CD4-positive, alpha-beta T cell treated with Interleukin-15 for 4 hours (primary cell): ENCODE measurements at regions not wholly inside any gene's neighbourhood (a gene's known extent, or its start where the extent isn't known, plus 50 kb on each side); places are given as distances from the start of the nearest gene placed in this dataset.

Experiments used
- DNase-seq: peaks from one replicate; pipeline ENCODE4 v3.0.0-alpha.2; 2020; ENCODE audit warnings: low spot score

GRCh38 chr6:18962361-18962905 lies 575.3 kb downstream of the RNF144B start:
- DNase-seq, result no peak

DNA sequence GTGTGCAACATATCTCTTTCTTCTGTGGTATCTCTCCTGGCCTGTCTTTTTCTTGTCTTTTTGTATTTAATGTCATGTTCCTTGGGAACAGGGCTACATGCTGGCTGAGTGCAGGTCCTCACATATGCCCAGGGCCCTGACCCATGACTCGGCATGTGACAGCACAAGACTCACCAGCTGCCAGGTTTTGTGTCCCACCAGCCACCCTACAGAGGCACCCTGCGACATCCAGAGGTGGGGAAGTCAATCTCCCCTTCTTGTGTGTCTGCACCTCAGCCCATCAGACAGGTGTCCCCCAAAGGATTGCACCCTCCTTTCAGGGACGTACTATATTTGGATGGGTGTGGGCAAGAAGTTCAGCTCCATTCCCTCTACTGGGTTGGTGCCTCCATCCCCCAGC lies 576.3 kb downstream of the RNF144B start:
- no peak for DNase-seq

DNA sequence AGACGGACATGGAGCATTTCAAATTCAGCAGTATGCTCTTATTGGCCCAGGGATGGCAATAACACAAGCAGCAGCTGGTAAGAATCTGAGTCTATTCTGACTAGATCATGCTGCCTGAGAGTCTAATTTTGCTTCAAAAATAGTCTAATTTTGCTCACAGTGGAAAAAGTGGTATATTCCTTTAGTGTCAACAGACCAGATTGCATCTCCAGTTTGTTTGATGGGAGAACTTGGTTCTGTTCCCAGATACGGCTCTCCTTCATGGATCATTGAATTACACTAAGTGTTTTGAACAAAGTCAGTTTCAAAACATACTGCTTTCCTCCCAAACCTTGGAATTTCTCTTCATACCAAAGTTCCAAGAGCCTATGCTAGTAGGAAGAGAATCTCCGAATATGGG lies 586.1 kb downstream of the RNF144B start:
- no peak for DNase-seq

DNA sequence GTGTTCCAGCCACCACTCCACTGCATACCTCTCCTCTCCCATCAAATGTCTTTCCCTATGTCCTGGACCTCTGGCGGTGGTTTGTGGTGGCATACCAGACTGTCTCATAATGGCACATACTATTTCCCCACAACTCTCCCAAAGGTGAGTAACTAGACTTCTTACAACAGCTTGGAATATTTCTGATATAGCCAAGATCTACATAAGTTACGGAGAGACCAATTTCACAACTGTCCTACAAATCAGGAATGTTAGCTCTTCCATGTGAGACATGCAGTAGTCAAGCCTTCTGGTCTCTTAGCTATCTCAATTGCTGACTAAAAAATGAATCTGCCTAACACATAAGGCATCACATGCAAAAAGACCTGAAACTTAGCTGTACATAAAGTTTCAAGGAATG lies 588.9 kb downstream of the RNF144B start:
- DNase-seq, result no peak

DNA sequence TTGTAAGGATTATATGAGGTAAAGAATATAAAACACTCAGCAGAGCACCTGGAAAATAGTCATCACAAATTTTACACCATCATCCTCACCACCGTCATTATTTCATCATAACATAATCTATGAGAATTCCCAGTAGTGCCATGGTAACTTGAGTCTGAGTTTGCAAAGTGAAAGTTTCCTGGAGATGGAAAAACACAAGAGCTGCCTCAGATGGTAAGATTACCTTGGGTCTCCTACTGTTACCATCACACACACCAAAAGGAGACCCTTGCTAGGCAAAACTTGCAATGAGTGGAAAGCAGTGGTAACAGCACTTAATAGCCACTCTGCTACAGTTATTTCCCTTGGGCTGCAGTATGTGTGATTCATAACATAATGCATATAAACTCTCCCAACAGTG lies 589.8 kb downstream of the RNF144B start:
- no peak for DNase-seq

GRCh38 chr6:18978337-18979128 lies 591.4 kb downstream of the RNF144B start:
- no peak for DNase-seq

GRCh38 chr6:18985061-18985460 lies 597.9 kb downstream of the RNF144B start:
- DNase-seq, result no peak

GRCh38 chr6:18985996-18986395 lies 598.8 kb downstream of the RNF144B start:
- DNase-seq, result no peak

GRCh38 chr6:18988636-18989035 lies 601.5 kb downstream of the RNF144B start:
- DNase-seq, result no peak

DNA sequence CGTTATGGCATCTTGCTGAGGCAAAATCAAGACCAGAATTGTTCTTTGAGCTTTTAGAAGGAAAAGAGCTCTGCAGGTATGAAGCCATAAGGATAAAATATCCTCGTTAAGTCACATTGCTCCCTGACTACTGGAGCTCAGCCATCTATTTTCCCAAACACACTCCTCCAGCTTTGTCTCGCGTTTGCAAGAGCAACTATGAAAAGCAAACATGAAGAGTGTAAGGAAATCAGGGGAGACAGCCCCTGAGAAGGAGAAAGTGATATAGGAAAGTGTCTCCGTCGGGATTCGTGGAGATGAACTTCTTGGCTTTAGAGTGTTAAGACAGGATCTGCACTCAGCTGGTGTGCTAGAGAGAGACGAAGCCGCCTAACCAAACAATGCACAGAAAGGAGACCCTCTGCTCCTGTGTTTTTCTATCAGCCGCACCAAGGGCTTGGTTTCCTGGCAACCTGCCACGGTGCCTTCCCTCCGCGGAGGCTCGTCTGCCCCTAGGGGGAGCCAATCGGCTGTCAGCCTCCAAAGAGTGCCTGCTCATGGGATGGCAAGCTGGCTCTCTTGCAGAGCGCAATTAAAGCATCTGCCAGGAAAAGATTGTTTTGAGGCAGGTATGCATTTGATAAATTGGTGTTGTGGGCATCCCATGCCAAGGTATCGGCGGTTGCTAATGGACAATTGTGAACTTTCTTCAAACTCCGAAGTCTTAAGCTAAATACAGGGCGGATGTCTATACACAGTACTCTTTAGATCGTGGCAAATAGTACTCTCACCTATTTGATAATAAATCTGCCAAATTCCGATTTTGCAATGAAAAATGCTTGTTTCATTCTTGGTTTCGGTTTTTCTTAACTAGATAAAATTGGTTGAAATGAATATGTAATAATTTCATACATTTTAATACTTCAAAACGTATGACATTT lies 603.2 kb downstream of the RNF144B start:
- no peak for DNase-seq

DNA sequence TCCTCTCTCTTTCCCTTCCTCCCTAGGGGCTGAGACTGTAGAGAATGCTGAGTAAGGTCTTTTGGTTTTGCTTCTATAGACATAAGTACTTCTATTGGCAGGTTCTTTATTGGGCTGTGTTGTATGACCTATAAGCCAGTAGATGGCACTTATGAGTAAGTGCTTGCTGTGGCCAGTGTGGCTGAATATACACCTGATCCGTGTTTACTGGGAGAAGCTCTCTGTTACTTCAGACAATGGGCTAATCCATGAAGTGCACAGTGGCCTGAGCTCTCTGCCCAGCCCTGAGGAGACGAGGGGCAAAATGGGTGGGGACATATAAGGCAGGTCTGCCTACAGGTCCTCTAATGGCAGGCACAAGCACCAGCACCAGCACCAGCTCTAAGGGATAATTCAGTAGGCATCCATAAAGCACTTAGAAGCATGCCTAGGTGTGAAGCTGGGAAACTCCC lies 610.3 kb downstream of the RNF144B start:
- DNase-seq, result no peak

- no peak for DNase-seq
Measured at GRCh38 chr6:19002976-19003560, 615.9 kb downstream of the RNF144B start.

- no peak for DNase-seq
Measured at GRCh38 chr6:19004176-19004575, 617.0 kb downstream of the RNF144B start.

DNA sequence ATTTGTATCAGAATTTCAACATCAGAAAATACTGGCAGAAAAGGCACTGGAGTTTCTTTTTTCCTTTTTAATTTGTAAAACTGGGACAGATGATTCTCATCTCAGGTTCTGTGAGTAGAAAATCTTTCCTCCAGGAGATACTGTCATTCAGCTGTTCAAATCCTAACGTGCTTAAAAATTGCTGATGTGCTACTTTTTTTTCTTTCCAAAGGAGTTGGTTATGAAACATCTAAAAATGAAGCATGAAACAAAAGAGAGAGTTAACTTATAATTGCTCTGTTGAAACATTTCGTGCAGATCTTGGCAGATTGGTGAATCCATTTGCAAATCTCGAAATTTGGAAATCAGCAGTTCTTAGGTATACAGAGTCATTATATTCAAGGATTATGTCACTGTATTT lies 622.6 kb downstream of the RNF144B start:
- DNase-seq, result no peak

- no peak for DNase-seq
Measured at GRCh38 chr6:19013026-19013705, 626.0 kb downstream of the RNF144B start.

GRCh38 chr6:19024737-19025136 lies 637.6 kb downstream of the RNF144B start:
- no peak for DNase-seq

DNA sequence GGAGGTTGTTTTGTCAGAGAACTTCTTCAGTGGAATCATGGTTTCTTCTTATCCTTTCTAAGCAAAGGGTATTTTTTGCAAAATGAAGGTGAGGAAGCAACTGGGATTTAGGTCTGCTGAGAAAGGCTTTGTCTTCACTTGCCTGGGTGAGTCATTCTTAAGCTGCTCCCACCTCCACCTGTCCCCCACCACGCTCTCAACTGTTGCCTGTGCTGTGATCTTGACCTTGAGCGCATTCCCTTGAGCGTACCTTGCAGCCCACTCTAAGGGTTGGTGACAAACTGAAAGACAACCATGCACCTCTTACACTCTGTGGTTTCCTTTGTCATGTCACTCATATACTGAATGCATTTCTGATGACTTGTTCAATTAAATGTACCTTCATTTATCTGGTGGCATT lies 641.1 kb downstream of the RNF144B start:
- no peak for DNase-seq

DNA sequence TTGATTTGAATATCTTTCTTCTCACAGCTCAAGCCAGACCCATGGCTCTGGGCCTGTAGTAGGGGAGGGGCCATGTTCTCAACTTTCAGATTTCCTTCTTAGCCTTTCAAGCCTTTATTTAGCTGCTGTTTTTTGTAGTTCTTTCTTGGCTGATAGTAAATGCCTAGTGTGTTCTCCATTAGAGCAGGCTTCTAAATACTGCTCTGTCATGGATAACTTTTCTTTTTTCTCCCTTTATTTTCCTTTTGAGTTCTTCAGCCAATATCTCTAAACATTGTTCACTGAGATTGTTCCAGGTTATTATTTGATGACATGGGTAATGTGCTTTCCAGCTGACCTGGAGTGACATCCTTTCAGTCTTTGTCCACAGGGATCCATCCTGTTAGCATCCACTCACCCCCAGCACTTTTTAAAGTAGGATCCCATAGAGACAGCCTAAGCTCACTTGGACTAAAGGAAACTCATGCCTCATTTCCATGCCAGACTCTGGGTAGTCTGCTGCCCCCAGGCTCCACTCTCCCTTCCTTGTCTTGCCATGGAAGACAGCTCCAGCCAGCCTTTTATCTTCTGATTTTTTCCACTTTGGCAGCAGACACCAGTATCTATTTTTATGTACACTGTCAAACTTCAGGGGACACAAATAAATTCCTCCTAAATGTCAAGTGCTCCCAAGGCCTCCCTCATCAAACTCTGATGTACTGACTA lies 645.6 kb downstream of the RNF144B start:
- no peak for DNase-seq

DNA sequence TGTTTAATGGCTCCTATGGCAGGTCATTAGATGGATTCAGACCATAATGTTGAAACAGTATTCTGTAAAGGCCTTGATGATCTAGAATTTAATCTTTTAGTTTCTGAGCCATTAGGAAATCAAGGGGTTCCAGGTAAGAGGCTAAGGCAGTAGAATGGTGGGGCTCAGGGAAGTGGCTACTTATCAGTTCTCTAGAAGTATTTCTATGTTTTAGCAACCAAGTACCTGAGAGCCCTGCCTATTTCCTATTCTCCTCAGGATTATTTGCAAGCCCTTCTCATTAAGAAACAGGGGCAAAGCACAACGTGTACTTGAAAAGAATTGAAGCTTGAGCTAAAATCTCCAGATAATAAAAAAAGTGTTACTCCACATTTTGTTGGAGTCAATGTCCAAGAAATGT lies 646.5 kb downstream of the RNF144B start:
- no peak for DNase-seq

GRCh38 chr6:19034986-19035385 lies 647.8 kb downstream of the RNF144B start:
- no peak for DNase-seq
